ENCODE measurements at regions not wholly inside any gene's neighbourhood (a gene's known extent, or its start where the extent isn't known, plus 50 kb on each side); places are given as distances from the start of the nearest gene placed in this dataset.

GRCh38 chr6:98454809-98455322 lies 379.5 kb upstream of the POU3F2 start:
- DNase-seq (ENCODE audit: low spot score), result no peak

GRCh38 chr6:98458708-98459107 lies 375.7 kb upstream of the POU3F2 start:
- no peak for DNase-seq (ENCODE audit: low spot score)

GRCh38 chr6:98463038-98464000 lies 371.1 kb upstream of the POU3F2 start:
- no peak for DNase-seq (ENCODE audit: low spot score)

- DNase-seq (ENCODE audit: low spot score), result no peak
Measured at GRCh38 chr6:98467091-98467490, 367.3 kb upstream of the POU3F2 start.

GRCh38 chr6:98467902-98468301 lies 366.5 kb upstream of the POU3F2 start:
- no peak for DNase-seq (ENCODE audit: low spot score)

- no peak for DNase-seq (ENCODE audit: low spot score)
Measured at GRCh38 chr6:98469141-98469540, 365.2 kb upstream of the POU3F2 start.

- DNase-seq (ENCODE audit: low spot score), result no peak
Measured at GRCh38 chr6:98470821-98471220, 363.6 kb upstream of the POU3F2 start.

- DNase-seq (ENCODE audit: low spot score), result no peak
Measured at GRCh38 chr6:98471444-98471843, 362.9 kb upstream of the POU3F2 start.

- no peak for DNase-seq (ENCODE audit: low spot score)
Measured at GRCh38 chr6:98477231-98477630, 357.1 kb upstream of the POU3F2 start.

- DNase-seq (ENCODE audit: low spot score), result no peak
Measured at GRCh38 chr6:98484696-98485095, 349.7 kb upstream of the POU3F2 start.

GRCh38 chr6:98485593-98485992 lies 348.8 kb upstream of the POU3F2 start:
- no peak for DNase-seq (ENCODE audit: low spot score)

GRCh38 chr6:98486057-98486456 lies 348.3 kb upstream of the POU3F2 start:
- DNase-seq (ENCODE audit: low spot score), result no peak

GRCh38 chr6:98487612-98488011 lies 346.8 kb upstream of the POU3F2 start:
- no peak for DNase-seq (ENCODE audit: low spot score)

- no peak for DNase-seq (ENCODE audit: low spot score)
Measured at GRCh38 chr6:98498144-98498775, 336.1 kb upstream of the POU3F2 start.

GRCh38 chr6:98498866-98499265 lies 335.5 kb upstream of the POU3F2 start:
- DNase-seq (ENCODE audit: low spot score), result no peak

- no peak for DNase-seq (ENCODE audit: low spot score)
Measured at GRCh38 chr6:98514073-98514720, 320.2 kb upstream of the POU3F2 start.

GRCh38 chr6:98514796-98515195 lies 319.6 kb upstream of the POU3F2 start:
- no peak for DNase-seq (ENCODE audit: low spot score)

- DNase-seq (ENCODE audit: low spot score), result no peak
Measured at GRCh38 chr6:98516206-98516605, 318.2 kb upstream of the POU3F2 start.

- no peak for DNase-seq (ENCODE audit: low spot score)
Measured at GRCh38 chr6:98516866-98517265, 317.5 kb upstream of the POU3F2 start.

GRCh38 chr6:98525860-98526259 lies 308.5 kb upstream of the POU3F2 start:
- no peak for DNase-seq (ENCODE audit: low spot score)

- DNase-seq (ENCODE audit: low spot score), result no peak
Measured at GRCh38 chr6:98526465-98526864, 307.9 kb upstream of the POU3F2 start.

- no peak for DNase-seq (ENCODE audit: low spot score)
Measured at GRCh38 chr6:98529364-98529763, 305.0 kb upstream of the POU3F2 start.

Data from umbilical cord (tissue), 1 donor.